GM06990 (cell line): ENCODE measurements at regions not wholly inside any gene's neighbourhood (a gene's known extent, or its start where the extent isn't known, plus 50 kb on each side); places are given as distances from the start of the nearest gene placed in this dataset.

ENCODE experiments used
- DNase-seq: peaks from one replicate; pipeline ENCODE4 v3.0.0-alpha.2; 2011; ENCODE audit not compliant: insufficient read length; ENCODE audit errors: extremely low read depth
- H3K27me3 ChIP-seq: replicated peaks from 2 replicates; pipeline ENCODE4 v1.6.0; 2011; ENCODE audit warnings: low read length; ENCODE audit not compliant: control insufficient read depth, insufficient read depth
- H3K36me3 ChIP-seq: 2 replicates; pipeline ENCODE4 v1.5.1; 2011; ENCODE audit warnings: low read length; ENCODE audit not compliant: control insufficient read depth, insufficient read depth
- H3K4me3 ChIP-seq: replicated peaks from 2 replicates; pipeline ENCODE4 v1.5.1; 2011; ENCODE audit warnings: low read depth, mild to moderate bottlenecking, control low read depth, low read length
- CTCF ChIP-seq: IDR thresholded peaks from 2 replicates; pipeline ENCODE4 v1.5.1; 2011; ENCODE audit warnings: low read length, control low read depth, mild to moderate bottlenecking, inconsistent platforms; ENCODE audit not compliant: insufficient read depth, poor library complexity, severe bottlenecking

GRCh38 chr3:11696054-11696453 is 52.3 kb upstream of the VGLL4 start:
- Histone ChIP-seq H3K27me3 (no peaks in the 10 kb centered on the region), H3K4me3 (no peak overlapping the region), H3K36me3 (no peaks in the 10 kb centered on the region)
- no peak for DNase-seq
- no peak for TF ChIP-seq CTCF
